ENCODE measurements at regions not wholly inside any gene's neighbourhood (a gene's known extent, or its start where the extent isn't known, plus 50 kb on each side); places are given as distances from the start of the nearest gene placed in this dataset.

- H3K4me3 Mint-ChIP-seq = peak overlapping the region in 1 of 5 donors; percentile 2
- DNase-seq = peak; percentile 6 to 33 (median 17)
- H3K9me3 Mint-ChIP-seq = no peaks in the 10 kb centered on the region
- H3K27ac Mint-ChIP-seq = no peak overlapping the region
- H3K27me3 Mint-ChIP-seq (ENCODE audit: low read depth in 3 of 3) = peaks cover 10 to 26% (median 14%) of the 10 kb centered on the region in 3 donors
- no peaks in the 10 kb centered on the region for H3K36me3 Mint-ChIP-seq
- peaks cover 13 to 30% of the 10 kb centered on the region in 2 donors for H3K4me1 Mint-ChIP-seq
Measured at GRCh38 chr6:16979677-16980370, 122.0 kb upstream of the STMND1 start.

- no peak for DNase-seq
- Mint-ChIP-seq H3K27ac (no peak overlapping the region), H3K9me3 (no peaks in the 10 kb centered on the region), H3K4me1 (peaks cover 13 to 30% of the 10 kb centered on the region in 2 donors), H3K4me3 (no peak overlapping the region), H3K27me3 (ENCODE audit: low read depth in 3 of 3) (peaks cover 9 to 28% (median 16%) of the 10 kb centered on the region in 3 donors), H3K36me3 (peaks cover 0 to 4% (median 0%) of the 10 kb centered on the region in 3 donors)
Measured at GRCh38 chr6:16978686-16979085, 123.2 kb upstream of the STMND1 start.

- no peaks in the 10 kb centered on the region for H3K9me3 Mint-ChIP-seq
- H3K27ac Mint-ChIP-seq = no peak overlapping the region
- DNase-seq = no peak
- H3K4me3 Mint-ChIP-seq = no peak overlapping the region
- peaks cover 0 to 4% (median 0%) of the 10 kb centered on the region in 3 donors for H3K36me3 Mint-ChIP-seq
- peaks cover 13 to 30% of the 10 kb centered on the region in 2 donors for H3K4me1 Mint-ChIP-seq
- H3K27me3 Mint-ChIP-seq (ENCODE audit: low read depth in 3 of 3) = peaks cover 11 to 26% (median 14%) of the 10 kb centered on the region in 3 donors
Measured at GRCh38 chr6:16976385-16977183, 125.3 kb upstream of the STMND1 start.

GRCh38 chr6:16974704-16975359 is 127.0 kb upstream of the STMND1 start:
- Mint-ChIP-seq H3K4me1 (peaks cover 8 to 21% of the 10 kb centered on the region in 2 donors), H3K27me3 (ENCODE audit: low read depth in 3 of 3) (peaks cover 8 to 18% (median 11%) of the 10 kb centered on the region in 3 donors), H3K27ac (no peak overlapping the region), H3K9me3 (no peaks in the 10 kb centered on the region), H3K4me3 (no peak overlapping the region), H3K36me3 (peaks cover 0 to 4% (median 0%) of the 10 kb centered on the region in 3 donors)
- DNase-seq = no peak

GRCh38 chr6:16974387-16974673 is 127.5 kb upstream of the STMND1 start:
- no peaks in the 10 kb centered on the region for H3K9me3 Mint-ChIP-seq
- peaks cover 3 to 16% of the 10 kb centered on the region in 2 donors for H3K4me1 Mint-ChIP-seq
- H3K36me3 Mint-ChIP-seq = peaks cover 0 to 4% (median 0%) of the 10 kb centered on the region in 3 donors
- H3K27ac Mint-ChIP-seq = no peak overlapping the region
- no peak for DNase-seq
- H3K27me3 Mint-ChIP-seq (ENCODE audit: low read depth in 3 of 3) = peaks cover 8 to 13% (median 10%) of the 10 kb centered on the region in 3 donors
- H3K4me3 Mint-ChIP-seq = no peak overlapping the region

- peaks cover 5 to 16% (median 9%) of the 10 kb centered on the region in 3 donors for H3K27me3 Mint-ChIP-seq (ENCODE audit: low read depth in 3 of 3)
- H3K4me1 Mint-ChIP-seq = peaks cover 0 to 11% of the 10 kb centered on the region in 2 donors
- H3K9me3 Mint-ChIP-seq = no peaks in the 10 kb centered on the region
- H3K4me3 Mint-ChIP-seq = no peak overlapping the region
- peaks cover 0 to 4% (median 0%) of the 10 kb centered on the region in 3 donors for H3K36me3 Mint-ChIP-seq
- no peak for DNase-seq
- H3K27ac Mint-ChIP-seq = no peak overlapping the region
Measured at GRCh38 chr6:16973545-16974386, 128.1 kb upstream of the STMND1 start.

GRCh38 chr6:16973051-16973450 is 128.8 kb upstream of the STMND1 start:
- Mint-ChIP-seq H3K27ac (no peak overlapping the region), H3K36me3 (peaks cover 0 to 4% (median 0%) of the 10 kb centered on the region in 3 donors), H3K4me3 (no peak overlapping the region), H3K27me3 (ENCODE audit: low read depth in 3 of 3) (peaks cover 4 to 12% (median 7%) of the 10 kb centered on the region in 3 donors), H3K9me3 (no peaks in the 10 kb centered on the region), H3K4me1 (peaks cover 0 to 7% of the 10 kb centered on the region in 2 donors)
- no peak for DNase-seq

GRCh38 chr6:16972535-16972934 is 129.3 kb upstream of the STMND1 start:
- peaks cover 0 to 4% (median 0%) of the 10 kb centered on the region in 3 donors for H3K36me3 Mint-ChIP-seq
- peaks cover 0 to 2% of the 10 kb centered on the region in 2 donors for H3K4me1 Mint-ChIP-seq

GRCh38 chr6:16969699-16970655 is 131.9 kb upstream of the STMND1 start:
- peaks cover 0 to 2% of the 10 kb centered on the region in 2 donors for H3K4me1 Mint-ChIP-seq
- no peak for DNase-seq
- peaks cover 2 to 11% (median 4%) of the 10 kb centered on the region in 3 donors for H3K27me3 Mint-ChIP-seq (ENCODE audit: low read depth in 3 of 3)
- no peak overlapping the region for H3K4me3 Mint-ChIP-seq
- no peak overlapping the region for H3K27ac Mint-ChIP-seq
- H3K36me3 Mint-ChIP-seq = peaks cover 0 to 4% (median 0%) of the 10 kb centered on the region in 3 donors
- no peaks in the 10 kb centered on the region for H3K9me3 Mint-ChIP-seq

More at GRCh38 chr6:16972535-16972934, 129.3 kb upstream of the STMND1 start:
- peaks cover 4 to 8% (median 4%) of the 10 kb centered on the region in 3 donors for H3K27me3 Mint-ChIP-seq (ENCODE audit: low read depth in 3 of 3)
- H3K27ac Mint-ChIP-seq = no peak overlapping the region
- DNase-seq = no peak
- no peak overlapping the region for H3K4me3 Mint-ChIP-seq
- no peaks in the 10 kb centered on the region for H3K9me3 Mint-ChIP-seq

GRCh38 chr6:16968101-16968500 is 133.7 kb upstream of the STMND1 start:
- Mint-ChIP-seq H3K36me3 (no peaks in the 10 kb centered on the region), H3K27ac (no peak overlapping the region), H3K4me3 (no peak overlapping the region), H3K27me3 (ENCODE audit: low read depth in 3 of 3) (peaks cover 2 to 10% (median 4%) of the 10 kb centered on the region in 3 donors), H3K9me3 (no peaks in the 10 kb centered on the region), H3K4me1 (peaks cover 0 to 9% of the 10 kb centered on the region in 2 donors)
- no peak for DNase-seq

GRCh38 chr6:16967470-16967817 is 134.4 kb upstream of the STMND1 start:
- H3K9me3 Mint-ChIP-seq = no peaks in the 10 kb centered on the region
- no peak overlapping the region for H3K27ac Mint-ChIP-seq
- H3K4me3 Mint-ChIP-seq = no peak overlapping the region
- H3K36me3 Mint-ChIP-seq = no peaks in the 10 kb centered on the region
- H3K4me1 Mint-ChIP-seq = peaks cover 0 to 9% of the 10 kb centered on the region in 2 donors
- DNase-seq = no peak
- peaks cover 2 to 11% (median 4%) of the 10 kb centered on the region in 3 donors for H3K27me3 Mint-ChIP-seq (ENCODE audit: low read depth in 3 of 3)

- no peak overlapping the region for H3K27ac Mint-ChIP-seq
- no peaks in the 10 kb centered on the region for H3K36me3 Mint-ChIP-seq
- no peaks in the 10 kb centered on the region for H3K9me3 Mint-ChIP-seq
- H3K4me1 Mint-ChIP-seq = peaks cover 0 to 9% of the 10 kb centered on the region in 2 donors
- H3K27me3 Mint-ChIP-seq (ENCODE audit: low read depth in 3 of 3) = peaks cover 3 to 14% (median 4%) of the 10 kb centered on the region in 3 donors
- no peak overlapping the region for H3K4me3 Mint-ChIP-seq
- no peak for DNase-seq
Measured at GRCh38 chr6:16966791-16967469, 134.9 kb upstream of the STMND1 start.

Data from immature natural killer cell (primary cell).